ENCODE measurements at regions not wholly inside any gene's neighbourhood (a gene's known extent, or its start where the extent isn't known, plus 50 kb on each side); places are given as distances from the start of the nearest gene placed in this dataset.

GRCh38 chr6:6803180-6803977 is 214.9 kb downstream of the LY86 start:
- TF ChIP-seq POLR2A (IDR thresholded peaks at IDR 0.05; ENCODE audit: low read length) = no peak
- TF ChIP-seq GATA1 (IDR thresholded peaks at IDR 0.05; ENCODE audit: low read depth, low read length) = no peak
